Astrocyte of the cerebellum (primary cell): ENCODE measurements at regions not wholly inside any gene's neighbourhood (a gene's known extent, or its start where the extent isn't known, plus 50 kb on each side); places are given as distances from the start of the nearest gene placed in this dataset.
"Not testable (repeated sequence)": the region's sequence is repeated elsewhere in the genome, so short reads cannot be mapped to it uniquely, and the experiment has no call there.

Source experiments
- DNase-seq: peaks from one replicate; pipeline ENCODE4 v3.0.0-alpha.2; 2011; ENCODE audit warnings: low read depth
- H3K4me3 ChIP-seq: 2 replicates; pipeline ENCODE4 v1.5.1; 2011; ENCODE audit warnings: mild to moderate bottlenecking, low read depth, low read length, moderate library complexity
- in situ Hi-C: cut with HindIII; loops from 2 replicates; pipeline ENCODE4 v1.10.0; 2017; ENCODE audit warnings: low sequenced_read_pairs

- in situ Hi-C loops, DNase-seq: not testable (repeated sequence)
- H3K4me3 ChIP-seq: peak overlapping the region; percentile 34
Observed at GRCh38 chr9:61330342-61331092, 140.7 kb downstream of the SPATA31A7 start.

- H3K4me3 ChIP-seq, in situ Hi-C loops, DNase-seq: not testable (repeated sequence)
Observed at GRCh38 chr9:61356936-61357335, 167.1 kb downstream of the SPATA31A7 start.

GRCh38 chr9:61374390-61374789 is 184.6 kb downstream of the SPATA31A7 start:
- in situ Hi-C loops, DNase-seq, H3K4me3 ChIP-seq: not testable (repeated sequence)

GRCh38 chr9:61376159-61376558 is 186.3 kb downstream of the SPATA31A7 start:
- in situ Hi-C loops, DNase-seq, H3K4me3 ChIP-seq: not testable (repeated sequence)

- DNase-seq, in situ Hi-C loops, H3K4me3 ChIP-seq: not testable (repeated sequence)
Observed at GRCh38 chr9:61386035-61386815, 196.4 kb downstream of the SPATA31A7 start.

- DNase-seq, H3K4me3 ChIP-seq, in situ Hi-C loops: not testable (repeated sequence)
Observed at GRCh38 chr9:61386816-61387102, 196.9 kb downstream of the SPATA31A7 start.

- in situ Hi-C loops, DNase-seq, H3K4me3 ChIP-seq: not testable (repeated sequence)
Observed at GRCh38 chr9:61402692-61403091, 212.9 kb downstream of the SPATA31A7 start.

- DNase-seq, H3K4me3 ChIP-seq, in situ Hi-C loops: not testable (repeated sequence)
Observed at GRCh38 chr9:61411933-61412605, 222.2 kb downstream of the SPATA31A7 start.

GRCh38 chr9:61412738-61413137 is 222.9 kb downstream of the SPATA31A7 start:
- in situ Hi-C loops: not testable (repeated sequence)

GRCh38 chr9:61418174-61418573 is 228.3 kb downstream of the SPATA31A7 start:
- DNase-seq, H3K4me3 ChIP-seq, in situ Hi-C loops: not testable (repeated sequence)

More at GRCh38 chr9:61412738-61413137, 222.9 kb downstream of the SPATA31A7 start:
- not testable (repeated sequence) for H3K4me3 ChIP-seq, DNase-seq

GRCh38 chr9:61420267-61420958 is 230.6 kb downstream of the SPATA31A7 start:
- in situ Hi-C loops, H3K4me3 ChIP-seq, DNase-seq: not testable (repeated sequence)

GRCh38 chr9:61447189-61447588 is 257.4 kb downstream of the SPATA31A7 start:
- DNase-seq, in situ Hi-C loops, H3K4me3 ChIP-seq: not testable (repeated sequence)

GRCh38 chr9:61460860-61461259 is 271.0 kb downstream of the SPATA31A7 start:
- H3K4me3 ChIP-seq, DNase-seq, in situ Hi-C loops: not testable (repeated sequence)
